ENCODE measurements at regions not wholly inside any gene's neighbourhood (a gene's known extent, or its start where the extent isn't known, plus 50 kb on each side); places are given as distances from the start of the nearest gene placed in this dataset.

DNA sequence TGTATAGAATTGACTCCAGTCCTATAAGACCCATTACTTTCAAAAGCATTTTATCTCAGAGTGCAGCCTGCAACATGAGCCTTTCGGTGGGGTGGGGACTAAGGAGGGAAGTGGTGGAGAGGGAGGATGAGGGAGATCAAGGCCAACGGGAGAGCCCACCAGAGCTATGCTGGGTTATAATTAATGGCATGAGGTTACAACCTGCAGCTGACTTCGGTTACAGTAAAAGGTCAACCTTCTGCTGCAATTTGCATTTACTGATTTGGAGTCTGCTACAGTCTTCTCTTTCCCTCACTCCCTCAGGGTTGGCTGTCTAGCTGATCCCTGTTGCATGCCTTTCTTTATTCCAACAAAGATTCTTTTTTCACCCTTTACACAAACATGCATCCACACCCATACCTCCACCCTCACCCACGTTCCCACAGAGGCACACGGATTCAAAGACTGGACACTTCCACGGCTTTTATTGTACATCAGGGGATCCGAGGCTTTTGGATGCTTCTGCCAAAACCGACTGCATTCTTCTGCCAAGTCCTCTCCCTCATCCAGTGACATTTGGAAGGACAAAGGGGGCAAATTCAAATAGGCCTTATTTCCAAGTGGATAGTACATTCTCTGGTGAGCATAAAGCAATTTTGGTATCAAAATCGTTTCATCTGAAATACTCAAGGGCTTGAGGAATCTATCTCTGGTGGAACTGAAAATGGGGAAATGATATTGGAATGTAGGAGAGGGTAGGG is 381.2 kb downstream of the NFIB start (continued):
- TF ChIP-seq NFE2L1 (tag; IDR thresholded peaks at IDR 0.05; ENCODE audit: borderline replicate concordance, low read depth) = no peak

DNA sequence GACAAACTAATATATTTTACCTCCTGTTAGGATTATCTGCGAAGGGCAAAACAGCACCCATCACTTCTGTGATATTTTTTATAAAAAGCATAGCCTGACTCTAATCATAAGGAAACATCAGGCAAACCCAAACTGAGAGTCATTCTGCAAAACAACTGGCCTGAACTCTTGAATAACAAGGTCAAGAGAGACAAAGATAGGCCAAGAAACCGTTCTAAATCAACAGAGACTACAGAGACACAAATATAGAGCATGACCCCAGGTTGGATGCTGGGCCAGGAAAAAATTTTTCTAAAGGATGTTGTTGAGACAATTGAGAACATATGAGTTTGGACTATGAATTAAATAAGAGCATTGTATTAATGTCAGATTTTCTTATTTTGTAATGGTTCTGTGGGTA is 384.9 kb downstream of the NFIB start:
- intact Hi-C loops (cut with micrococcal nuclease) = no loop called here
- no peaks in the 10 kb centered on the region for H4K20me1 ChIP-seq (replicated peaks; ENCODE audit: control insufficient read depth, insufficient read depth, low read length)
- H3K27ac ChIP-seq (ENCODE audit: extremely low read depth, low read depth, low read length) = no peak overlapping the region
- no peak overlapping the region for H3K9ac ChIP-seq (ENCODE audit: insufficient read depth in 1 of 2, low read depth in 2 of 2, low read length in 2 of 2)
- FAIRE-seq (no peak), DNase-seq (ENCODE audit: extremely low read depth in 1 of 4, low spot score in 3 of 4) (no peak), ATAC-seq (no peak)
- H3K27me3 ChIP-seq (ENCODE audit: control insufficient read depth in 2 of 2, insufficient read depth in 2 of 2, low read length in 2 of 2) = no peaks in the 10 kb centered on the region
- no peaks in the 10 kb centered on the region for H3K9me1 ChIP-seq (ENCODE audit: control insufficient read depth, insufficient read depth, low read length)
- no TSS peak for BruUV-seq (replicated peaks)
- in situ Hi-C loops (cut with MboI) = no loop called here
- no peak overlapping the region for H3K4me3 ChIP-seq
- H3K9me3 ChIP-seq (replicated peaks; ENCODE audit: control insufficient read depth, insufficient read depth, low read depth, low read length) = no peaks in the 10 kb centered on the region
- no peaks in the 10 kb centered on the region for H3K79me2 ChIP-seq (ENCODE audit: control insufficient read depth, insufficient read depth, low read length)
- no peaks in the 10 kb centered on the region for H3K36me3 ChIP-seq (ENCODE audit: control insufficient read depth, insufficient read depth, low read length)
- WGBS (ENCODE audit: insufficient coverage, low coverage, missing lambda C conversion rate) = 0% methylated on average over 2 of the region's 2 CpGs
- H2AFZ ChIP-seq (ENCODE audit: low read depth, low read length) = no peak overlapping the region
- POLR2A ChIA-PET = no interaction called here
- CTCF ChIA-PET (ENCODE audit: low intra/inter-chr PET ratio) = no interaction called here
- no peaks in the 10 kb centered on the region for H3K4me1 ChIP-seq (replicated peaks in 1 of 2; ENCODE audit: control insufficient read depth in 2 of 2, insufficient read depth in 2 of 2, low read length in 2 of 2)
- no peak overlapping the region for H3K4me2 ChIP-seq (ENCODE audit: insufficient read depth, low read length)
- TF ChIP-seq SIRT6 (IDR thresholded peaks at IDR 0.05; ENCODE audit: low read depth, low read length) (no peak), RBM15 (IDR thresholded peaks at IDR 0.05; ENCODE audit: insufficient read depth, low read length) (no peak), ZNF217 (CRISPR knock-in tag; IDR thresholded peaks at IDR 0.05) (no peak), NFE2 (IDR thresholded peaks at IDR 0.05; ENCODE audit: low read depth) (no peak), ARHGAP35 (IDR thresholded peaks at IDR 0.05; ENCODE audit: partially characterized antibody) (no peak), GATA2 (CRISPR knock-in tag; IDR thresholded peaks at IDR 0.05) (no peak)
- TF ChIP-seq, protein P1, sequence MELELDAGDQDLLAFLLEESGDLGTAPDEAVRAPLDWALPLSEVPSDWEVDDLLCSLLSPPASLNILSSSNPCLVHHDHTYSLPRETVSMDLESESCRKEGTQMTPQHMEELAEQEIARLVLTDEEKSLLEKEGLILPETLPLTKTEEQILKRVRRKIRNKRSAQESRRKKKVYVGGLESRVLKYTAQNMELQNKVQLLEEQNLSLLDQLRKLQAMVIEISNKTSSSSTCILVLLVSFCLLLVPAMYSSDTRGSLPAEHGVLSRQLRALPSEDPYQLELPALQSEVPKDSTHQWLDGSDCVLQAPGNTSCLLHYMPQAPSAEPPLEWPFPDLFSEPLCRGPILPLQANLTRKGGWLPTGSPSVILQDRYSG (tag; conservative IDR thresholded peaks at IDR 0.05; ENCODE audit: low read depth) = no peak
- TF ChIP-seq, protein P2, sequence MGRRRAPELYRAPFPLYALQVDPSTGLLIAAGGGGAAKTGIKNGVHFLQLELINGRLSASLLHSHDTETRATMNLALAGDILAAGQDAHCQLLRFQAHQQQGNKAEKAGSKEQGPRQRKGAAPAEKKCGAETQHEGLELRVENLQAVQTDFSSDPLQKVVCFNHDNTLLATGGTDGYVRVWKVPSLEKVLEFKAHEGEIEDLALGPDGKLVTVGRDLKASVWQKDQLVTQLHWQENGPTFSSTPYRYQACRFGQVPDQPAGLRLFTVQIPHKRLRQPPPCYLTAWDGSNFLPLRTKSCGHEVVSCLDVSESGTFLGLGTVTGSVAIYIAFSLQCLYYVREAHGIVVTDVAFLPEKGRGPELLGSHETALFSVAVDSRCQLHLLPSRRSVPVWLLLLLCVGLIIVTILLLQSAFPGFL (CRISPR knock-in tag; IDR thresholded peaks at IDR 0.05) = no peak
- TF ChIP-seq, protein P3, sequence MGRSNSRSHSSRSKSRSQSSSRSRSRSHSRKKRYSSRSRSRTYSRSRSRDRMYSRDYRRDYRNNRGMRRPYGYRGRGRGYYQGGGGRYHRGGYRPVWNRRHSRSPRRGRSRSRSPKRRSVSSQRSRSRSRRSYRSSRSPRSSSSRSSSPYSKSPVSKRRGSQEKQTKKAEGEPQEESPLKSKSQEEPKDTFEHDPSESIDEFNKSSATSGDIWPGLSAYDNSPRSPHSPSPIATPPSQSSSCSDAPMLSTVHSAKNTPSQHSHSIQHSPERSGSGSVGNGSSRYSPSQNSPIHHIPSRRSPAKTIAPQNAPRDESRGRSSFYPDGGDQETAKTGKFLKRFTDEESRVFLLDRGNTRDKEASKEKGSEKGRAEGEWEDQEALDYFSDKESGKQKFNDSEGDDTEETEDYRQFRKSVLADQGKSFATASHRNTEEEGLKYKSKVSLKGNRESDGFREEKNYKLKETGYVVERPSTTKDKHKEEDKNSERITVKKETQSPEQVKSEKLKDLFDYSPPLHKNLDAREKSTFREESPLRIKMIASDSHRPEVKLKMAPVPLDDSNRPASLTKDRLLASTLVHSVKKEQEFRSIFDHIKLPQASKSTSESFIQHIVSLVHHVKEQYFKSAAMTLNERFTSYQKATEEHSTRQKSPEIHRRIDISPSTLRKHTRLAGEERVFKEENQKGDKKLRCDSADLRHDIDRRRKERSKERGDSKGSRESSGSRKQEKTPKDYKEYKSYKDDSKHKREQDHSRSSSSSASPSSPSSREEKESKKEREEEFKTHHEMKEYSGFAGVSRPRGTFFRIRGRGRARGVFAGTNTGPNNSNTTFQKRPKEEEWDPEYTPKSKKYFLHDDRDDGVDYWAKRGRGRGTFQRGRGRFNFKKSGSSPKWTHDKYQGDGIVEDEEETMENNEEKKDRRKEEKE (IDR thresholded peaks at IDR 0.05; ENCODE audit: borderline replicate concordance in 1 of 2, control insufficient read depth in 1 of 2, low read depth in 2 of 2, low read length in 1 of 2) = no peak
- TF ChIP-seq, protein P4, sequence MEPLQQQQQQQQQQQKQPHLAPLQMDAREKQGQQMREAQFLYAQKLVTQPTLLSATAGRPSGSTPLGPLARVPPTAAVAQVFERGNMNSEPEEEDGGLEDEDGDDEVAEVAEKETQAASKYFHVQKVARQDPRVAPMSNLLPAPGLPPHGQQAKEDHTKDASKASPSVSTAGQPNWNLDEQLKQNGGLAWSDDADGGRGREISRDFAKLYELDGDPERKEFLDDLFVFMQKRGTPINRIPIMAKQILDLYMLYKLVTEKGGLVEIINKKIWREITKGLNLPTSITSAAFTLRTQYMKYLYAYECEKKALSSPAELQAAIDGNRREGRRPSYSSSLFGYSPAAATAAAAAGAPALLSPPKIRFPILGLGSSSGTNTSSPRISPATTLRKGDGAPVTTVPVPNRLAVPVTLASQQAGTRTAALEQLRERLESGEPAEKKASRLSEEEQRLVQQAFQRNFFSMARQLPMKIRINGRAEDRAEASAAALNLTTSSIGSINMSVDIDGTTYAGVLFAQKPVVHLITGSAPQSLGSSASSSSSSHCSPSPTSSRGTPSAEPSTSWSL (CRISPR knock-in tag; IDR thresholded peaks at IDR 0.05; ENCODE audit: borderline replicate concordance) = no peak

Data from K562 (cell line).